ENCODE measurements at regions not wholly inside any gene's neighbourhood (a gene's known extent, or its start where the extent isn't known, plus 50 kb on each side); places are given as distances from the start of the nearest gene placed in this dataset.

GRCh38 chr5:165836046-165836445 is 2330.6 kb downstream of the MAT2B start:
- DNase-seq (no peak), ATAC-seq (ENCODE audit: low read depth) (no peak)
- no peak overlapping the region for H3K4me3 ChIP-seq (ENCODE audit: control extremely low read depth in 1 of 5, extremely low read depth in 1 of 5, insufficient read depth in 1 of 5, low read depth in 2 of 5, low read length in 4 of 5)
- ChIA-PET POLR2A (no interaction called here), CTCF (no interaction called here)
- H3K4me1 ChIP-seq (ENCODE audit: control insufficient read depth in 2 of 2, insufficient read depth in 2 of 2, low read length in 2 of 2), result no peaks in the 10 kb centered on the region
- no peaks in the 10 kb centered on the region for H3K27me3 ChIP-seq (replicated peaks in 1 of 4; ENCODE audit: control extremely low read depth in 1 of 4, control insufficient read depth in 3 of 4, insufficient read depth in 4 of 4, low read length in 3 of 4)
- Mint-ChIP-seq H3K9me3 (ENCODE audit: insufficient read depth) (peaks cover 4% of the 10 kb centered on the region), H3K4me3 (no peak overlapping the region), H3K27me3 (no peaks in the 10 kb centered on the region), H3K4me1 (no peaks in the 10 kb centered on the region), H3K27ac (no peak overlapping the region)
- H3K79me2 ChIP-seq (ENCODE audit: control insufficient read depth, insufficient read depth, low read length), result no peaks in the 10 kb centered on the region
- TF ChIP-seq EZH2 (IDR thresholded peaks at IDR 0.05; ENCODE audit: borderline replicate concordance, insufficient read depth, low read depth, low read length, poor library complexity, severe bottlenecking), result no peak
- no peak for TF ChIP-seq CTCF (IDR thresholded peaks at IDR 0.05)
- no peaks in the 10 kb centered on the region for H4K20me1 ChIP-seq (ENCODE audit: control insufficient read depth, insufficient read depth, low read length, poor library complexity, severe bottlenecking)
- no peak overlapping the region for H3K4me2 ChIP-seq (replicated peaks; ENCODE audit: low read depth, low read length, poor library complexity, severe bottlenecking)
- no peak overlapping the region for H3K27ac ChIP-seq (ENCODE audit: low read length in 2 of 2)
- WGBS (ENCODE audit: insufficient coverage), result no CpG with 5 or more reads among the region's 1 CpG
- no peaks in the 10 kb centered on the region for H3K36me3 ChIP-seq (replicated peaks in 1 of 2; ENCODE audit: control extremely low read depth in 1 of 2, control insufficient read depth in 1 of 2, extremely low read depth in 1 of 2, insufficient read depth in 2 of 2, low read length in 1 of 2)
- no peak overlapping the region for H3K9ac ChIP-seq (ENCODE audit: low read length)
- H2AFZ ChIP-seq (ENCODE audit: insufficient read depth, low read depth, low read length, poor library complexity, severe bottlenecking), result no peak overlapping the region
- no peaks in the 10 kb centered on the region for H3K9me3 ChIP-seq (ENCODE audit: control extremely low read depth in 1 of 3, control insufficient read depth in 2 of 3, insufficient read depth in 1 of 3, low read length in 2 of 3)
- intact Hi-C loops (cut with micrococcal nuclease), result no loop called here

- Histone ChIP-seq H3K79me2 (ENCODE audit: control insufficient read depth, insufficient read depth, low read length) (no peaks in the 10 kb centered on the region), H3K27ac (ENCODE audit: low read length in 2 of 2) (no peak overlapping the region), H3K27me3 (replicated peaks in 1 of 4; ENCODE audit: control extremely low read depth in 1 of 4, control insufficient read depth in 3 of 4, insufficient read depth in 4 of 4, low read length in 3 of 4) (no peaks in the 10 kb centered on the region), H3K9ac (ENCODE audit: low read length) (no peak overlapping the region), H3K36me3 (replicated peaks in 1 of 2; ENCODE audit: control extremely low read depth in 1 of 2, control insufficient read depth in 1 of 2, extremely low read depth in 1 of 2, insufficient read depth in 2 of 2, low read length in 1 of 2) (no peaks in the 10 kb centered on the region), H3K4me1 (ENCODE audit: control insufficient read depth in 2 of 2, insufficient read depth in 2 of 2, low read length in 2 of 2) (no peaks in the 10 kb centered on the region), H4K20me1 (ENCODE audit: control insufficient read depth, insufficient read depth, low read length, poor library complexity, severe bottlenecking) (no peaks in the 10 kb centered on the region), H2AFZ (ENCODE audit: insufficient read depth, low read depth, low read length, poor library complexity, severe bottlenecking) (no peak overlapping the region), H3K4me3 (ENCODE audit: control extremely low read depth in 1 of 5, extremely low read depth in 1 of 5, insufficient read depth in 1 of 5, low read depth in 2 of 5, low read length in 4 of 5) (no peak overlapping the region), H3K9me3 (ENCODE audit: control extremely low read depth in 1 of 3, control insufficient read depth in 2 of 3, insufficient read depth in 1 of 3, low read length in 2 of 3) (no peaks in the 10 kb centered on the region), H3K4me2 (replicated peaks; ENCODE audit: low read depth, low read length, poor library complexity, severe bottlenecking) (no peak overlapping the region)
- Mint-ChIP-seq H3K4me3 (no peak overlapping the region), H3K27ac (no peak overlapping the region), H3K9me3 (ENCODE audit: insufficient read depth) (peaks cover 4% of the 10 kb centered on the region), H3K4me1 (no peaks in the 10 kb centered on the region), H3K27me3 (no peaks in the 10 kb centered on the region)
- ChIA-PET CTCF (no interaction called here), POLR2A (no interaction called here)
- DNase-seq, result no peak
- ATAC-seq (ENCODE audit: low read depth), result no peak
- no CpG with 5 or more reads among the region's 2 CpGs for WGBS (ENCODE audit: insufficient coverage)
- TF ChIP-seq CTCF (IDR thresholded peaks at IDR 0.05) (no peak), EZH2 (IDR thresholded peaks at IDR 0.05; ENCODE audit: borderline replicate concordance, insufficient read depth, low read depth, low read length, poor library complexity, severe bottlenecking) (no peak)
- intact Hi-C loops (cut with micrococcal nuclease), result no loop called here
Observed at GRCh38 chr5:165837286-165837685, 2331.9 kb downstream of the MAT2B start.
